HepG2 (cell line): ENCODE measurements at regions not wholly inside any gene's neighbourhood (a gene's known extent, or its start where the extent isn't known, plus 50 kb on each side); places are given as distances from the start of the nearest gene placed in this dataset.

Experiments
- ATAC-seq: fragments of 200-7000 bp; cut with Tn5 transposase; 3 replicates; pipeline ENCODE4 v1.9.1; 2020; ENCODE audit warnings: mild to moderate bottlenecking, moderate library complexity
- BruUV-seq: library from RNA; stranded (reverse); fragments of 400-500 nt; replicated peaks from 2 replicates; lab custom pipeline; 2021; lab: Mats Ljungman, UMichigan
- CTCF ChIA-PET: fragments of 300-600 bp; formaldehyde crosslinking; extraction: SDS; loops from one replicate; lab custom pipeline; 2021; ENCODE audit warnings: low total read pairs, inconsistent platforms, low intra/inter-chr PET ratio; lab: Yijun Ruan, JAX
- POLR2A ChIA-PET: fragments of 350-600 bp; sonication (Branson Sonifier 250); formaldehyde crosslinking; loops from one replicate; lab custom pipeline; 2020; ENCODE audit warnings: antibody characterized with exemption, inconsistent platforms; lab: Yijun Ruan, JAX
- DNase-seq: peaks from one replicate; pipeline ENCODE4 v3.0.0-alpha.2; 2015; ENCODE audit warnings: low spot score
- FAIRE-seq: peaks from 3 replicates; lab custom pipeline; 2011; peaks lifted over from hg19 to GRCh38; lab: Jason Lieb, UNC
- H2AFZ ChIP-seq: one replicate; pipeline ENCODE4 v1.6.1; 2011; ENCODE audit warnings: low read length, inconsistent platforms
- H3K27ac ChIP-seq: fragments of 300-600 bp; 3 replicates; pipeline ENCODE4 v1.8.0; 2011; ENCODE audit warnings: mixed run types, mild to moderate bottlenecking, mixed read lengths, low read length, inconsistent platforms; ENCODE audit not compliant: insufficient read depth; ENCODE audit errors: extremely low read length
- H3K27me3 ChIP-seq, 2 experiments: fragments of 200-600 bp in 1 of 2; 2 replicates in 1 of 2; 3 replicates in 1 of 2; pipeline versions ENCODE4 v1.6.0 to v1.8.0; 2011; ENCODE audit warnings: low read length in 2 of 2, mild to moderate bottlenecking in 2 of 2, moderate library complexity in 2 of 2, inconsistent platforms in 1 of 2; ENCODE audit not compliant: insufficient read depth in 2 of 2, control insufficient read depth in 1 of 2
- H3K36me3 ChIP-seq, 2 experiments: fragments of 200-600 bp in 1 of 2; replicated peaks in 1 of 2; 2 replicates in 1 of 2; 3 replicates in 1 of 2; pipeline versions ENCODE4 v1.5.1 to v1.8.0; 2011; ENCODE audit warnings: low read length in 2 of 2, inconsistent platforms in 1 of 2; ENCODE audit not compliant: insufficient read depth in 2 of 2, control insufficient read depth in 1 of 2
- H3K4me1 ChIP-seq: 2 replicates; pipeline ENCODE4 v1.5.1; 2012; ENCODE audit warnings: low read length, inconsistent platforms; ENCODE audit not compliant: insufficient read depth
- H3K4me2 ChIP-seq: 2 replicates; pipeline ENCODE4 v1.6.0; 2011; ENCODE audit warnings: low read depth, low read length, inconsistent platforms
- H3K4me3 ChIP-seq, 3 experiments: fragments of 200-600 bp in 1 of 3; sonication (generic), shearing (Covaris generic) in 1 of 3; replicated peaks in 1 of 3; 2 replicates each; pipeline ENCODE4 v1.5.1; 2011 to 2016; ENCODE audit warnings: low read length in 3 of 3, inconsistent platforms in 2 of 3, low read depth in 2 of 3, mild to moderate bottlenecking in 2 of 3, control low read depth in 1 of 3, mixed read lengths in 1 of 3; ENCODE audit not compliant: insufficient read depth in 1 of 3
- H3K79me2 ChIP-seq: one replicate; pipeline ENCODE4 v1.6.1; 2011; ENCODE audit warnings: low read length, inconsistent platforms; ENCODE audit not compliant: insufficient read depth
- H3K9ac ChIP-seq: 2 replicates; pipeline ENCODE4 v1.6.0; 2011; ENCODE audit warnings: mild to moderate bottlenecking, low read depth, low read length, inconsistent platforms; ENCODE audit not compliant: insufficient read depth
- H3K9me3 ChIP-seq: 2 replicates; pipeline ENCODE4 v1.5.1; 2012; ENCODE audit warnings: mild to moderate bottlenecking, low read length
- H4K20me1 ChIP-seq: 2 replicates; pipeline ENCODE4 v1.6.0; 2011; ENCODE audit warnings: inconsistent platforms, mild to moderate bottlenecking, low read length, moderate library complexity; ENCODE audit not compliant: insufficient read depth
- BATF2 ChIP-seq: sonication (generic); formaldehyde crosslinking; IDR thresholded peaks from 2 replicates; pipeline ENCODE4 v1.8.0; 2022; ENCODE audit warnings: mild to moderate bottlenecking, missing genetic modification reagents, moderate library complexity
- CAMTA2 ChIP-seq: sonication (generic); formaldehyde crosslinking; IDR thresholded peaks from 2 replicates; pipeline ENCODE4 v1.4.0; 2020; ENCODE audit warnings: mild to moderate bottlenecking, missing genetic modification reagents, borderline replicate concordance
- CERS6 ChIP-seq: sonication (generic); formaldehyde crosslinking; IDR thresholded peaks from 2 replicates; pipeline ENCODE4 v1.5.0; 2020; ENCODE audit warnings: missing genetic modification reagents
- ELF1 ChIP-seq: sonication (generic); formaldehyde crosslinking; IDR thresholded peaks from 2 replicates; pipeline ENCODE4 v1.4.0; 2020; ENCODE audit warnings: missing genetic modification reagents
- FOXP1 ChIP-seq, 2 experiments: fragments of 450-650 bp in 1 of 2; IDR thresholded peaks; 2 replicates each; pipeline ENCODE4 v1.6.1; 2017 to 2018; ENCODE audit warnings: antibody characterized with exemption in 1 of 2
- HNF4A ChIP-seq: sonication (generic); formaldehyde crosslinking; IDR thresholded peaks from 2 replicates; pipeline ENCODE4 v1.4.0; 2020; ENCODE audit warnings: missing genetic modification reagents
- NFYC ChIP-seq: IDR thresholded peaks from 2 replicates; pipeline ENCODE4 v1.6.1; 2016; ENCODE audit warnings: missing genetic modification reagents, missing compliant biosample characterization
- SMARCC2 ChIP-seq: fragments of 450-650 bp; IDR thresholded peaks from 2 replicates; pipeline ENCODE4 v1.6.1; 2017; ENCODE audit warnings: antibody characterized with exemption, mild to moderate bottlenecking
- ZBTB49 ChIP-seq: sonication (generic); formaldehyde crosslinking; IDR thresholded peaks from 2 replicates; pipeline ENCODE4 v1.4.0; 2020; ENCODE audit warnings: missing genetic modification reagents, borderline replicate concordance
- ZNF20 ChIP-seq: sonication (generic); formaldehyde crosslinking; IDR thresholded peaks from 2 replicates; pipeline ENCODE4 v1.4.0; 2020; ENCODE audit warnings: mild to moderate bottlenecking, moderate library complexity, missing genetic modification reagents
- ZNF281 ChIP-seq: sonication (generic); formaldehyde crosslinking; IDR thresholded peaks from 2 replicates; pipeline ENCODE4 v1.4.0; 2020; ENCODE audit warnings: missing genetic modification reagents, borderline replicate concordance
- WGBS: methylation state at CpG from one replicate; pipeline ENCODE4 v1.1.6; 2017; ENCODE audit warnings: low lambda C conversion rate; 5-methylcytosine and 5-hydroxymethylcytosine counted together
- in situ Hi-C: cut with HindIII; loops from 2 replicates; pipeline ENCODE4 v1.10.0; 2017; ENCODE audit warnings: low pct_unique_long_range_greater_than_20kb; ENCODE audit not compliant: extremely low pct_ligation_motif_present
- intact Hi-C: fragments of 100-400 bp; cut with micrococcal nuclease; formaldehyde crosslinking; loops from one replicate; pipeline ENCODE4 v1.10.0; 2022; ENCODE audit not compliant: unreplicated experiment

GRCh38 chr9:118401546-118401945 is 697.3 kb downstream of the TLR4 start (continued):
- no peak for TF ChIP-seq CERS6 (CRISPR knock-in tag)
- TF ChIP-seq NFYC (CRISPR knock-in tag): no peak
- no peak for TF ChIP-seq ZBTB49 (CRISPR knock-in tag)

- Histone ChIP-seq H3K9ac (no peak overlapping the region), H3K36me3 (no peaks in the 10 kb centered on the region), H3K27me3 (no peaks in the 10 kb centered on the region), H3K4me3 (no peak overlapping the region), H2AFZ (no peak overlapping the region), H3K9me3 (peaks cover 84% of the 10 kb centered on the region), H3K4me2 (no peak overlapping the region), H3K79me2 (no peaks in the 10 kb centered on the region), H3K27ac (no peak overlapping the region), H4K20me1 (no peaks in the 10 kb centered on the region), H3K4me1 (no peaks in the 10 kb centered on the region)
- intact Hi-C loops (no loop called here), in situ Hi-C loops (no loop called here)
- ChIA-PET POLR2A (no interaction called here), CTCF (no interaction called here)
- ATAC-seq: no peak
- no peak for FAIRE-seq
- WGBS: 0% methylated on average over 2 of the region's 2 CpGs
- no peak for DNase-seq
- no TSS peak for BruUV-seq
- no peak for TF ChIP-seq HNF4A (CRISPR knock-in tag)
- TF ChIP-seq ZNF20: no peak
- TF ChIP-seq FOXP1 (IDR thresholded peaks at IDR 0.05): no peak
- no peak for TF ChIP-seq FOXP1 (CRISPR knock-in tag; IDR thresholded peaks at IDR 0.05)
- TF ChIP-seq ZBTB49 (CRISPR knock-in tag): no peak
- no peak for TF ChIP-seq ZNF281 (CRISPR knock-in tag)
- no peak for TF ChIP-seq BATF2
- TF ChIP-seq SMARCC2: no peak
- no peak for TF ChIP-seq CAMTA2
- TF ChIP-seq ELF1 (CRISPR knock-in tag): no peak
Measured at GRCh38 chr9:118414676-118415075, 710.5 kb downstream of the TLR4 start.
